GM12874 (cell line): ENCODE measurements at regions not wholly inside any gene's neighbourhood (a gene's known extent, or its start where the extent isn't known, plus 50 kb on each side); places are given as distances from the start of the nearest gene placed in this dataset.

ENCODE experiments used
- TF ChIP-seq, protein P1 (sequence below): IDR thresholded peaks from 2 replicates; pipeline ENCODE4 v1.5.1; 2011; ENCODE audit warnings: low read depth, mild to moderate bottlenecking, control low read depth, low read length, moderate library complexity; ENCODE audit not compliant: insufficient read depth

DNA sequence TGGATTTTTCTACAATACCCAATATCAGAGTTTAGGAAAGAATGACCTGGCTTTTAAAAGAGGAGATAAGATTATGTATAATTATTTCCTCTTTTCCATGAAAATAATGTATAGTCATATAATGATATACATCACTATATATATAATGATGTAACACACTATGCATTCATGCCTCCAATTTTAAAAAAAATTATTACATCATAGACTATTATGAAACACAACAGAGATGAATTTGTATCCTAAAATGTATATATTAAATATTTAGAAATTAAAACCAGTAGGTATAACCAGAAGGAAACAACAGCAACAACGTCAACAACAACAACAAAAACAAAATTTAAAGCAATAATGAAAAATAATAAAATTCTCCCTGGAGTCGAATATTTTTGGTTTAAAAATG, 1856.5 kb upstream of the CDH6 start:
- TF ChIP-seq, protein P1, sequence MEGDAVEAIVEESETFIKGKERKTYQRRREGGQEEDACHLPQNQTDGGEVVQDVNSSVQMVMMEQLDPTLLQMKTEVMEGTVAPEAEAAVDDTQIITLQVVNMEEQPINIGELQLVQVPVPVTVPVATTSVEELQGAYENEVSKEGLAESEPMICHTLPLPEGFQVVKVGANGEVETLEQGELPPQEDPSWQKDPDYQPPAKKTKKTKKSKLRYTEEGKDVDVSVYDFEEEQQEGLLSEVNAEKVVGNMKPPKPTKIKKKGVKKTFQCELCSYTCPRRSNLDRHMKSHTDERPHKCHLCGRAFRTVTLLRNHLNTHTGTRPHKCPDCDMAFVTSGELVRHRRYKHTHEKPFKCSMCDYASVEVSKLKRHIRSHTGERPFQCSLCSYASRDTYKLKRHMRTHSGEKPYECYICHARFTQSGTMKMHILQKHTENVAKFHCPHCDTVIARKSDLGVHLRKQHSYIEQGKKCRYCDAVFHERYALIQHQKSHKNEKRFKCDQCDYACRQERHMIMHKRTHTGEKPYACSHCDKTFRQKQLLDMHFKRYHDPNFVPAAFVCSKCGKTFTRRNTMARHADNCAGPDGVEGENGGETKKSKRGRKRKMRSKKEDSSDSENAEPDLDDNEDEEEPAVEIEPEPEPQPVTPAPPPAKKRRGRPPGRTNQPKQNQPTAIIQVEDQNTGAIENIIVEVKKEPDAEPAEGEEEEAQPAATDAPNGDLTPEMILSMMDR: no peak

DNA sequence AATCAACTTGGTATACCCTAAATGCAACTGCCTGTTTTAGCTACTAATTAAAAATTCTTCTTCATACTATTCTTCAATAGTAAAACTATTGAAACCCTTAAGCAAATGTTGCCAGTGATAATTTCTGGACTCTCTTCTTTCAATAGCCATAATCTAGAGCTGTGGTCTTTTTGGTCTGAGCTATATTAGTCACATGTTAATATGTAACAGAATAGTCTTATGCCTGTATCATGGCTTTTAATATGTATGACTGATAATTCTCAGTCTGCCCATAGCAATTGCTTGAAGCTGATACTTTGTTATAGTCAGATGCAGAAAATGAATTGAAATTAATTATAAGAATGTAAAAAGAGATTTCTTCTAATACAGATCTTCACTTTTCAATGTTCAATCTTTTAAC, 1871.9 kb upstream of the CDH6 start:
- TF ChIP-seq, protein P1: no peak

DNA sequence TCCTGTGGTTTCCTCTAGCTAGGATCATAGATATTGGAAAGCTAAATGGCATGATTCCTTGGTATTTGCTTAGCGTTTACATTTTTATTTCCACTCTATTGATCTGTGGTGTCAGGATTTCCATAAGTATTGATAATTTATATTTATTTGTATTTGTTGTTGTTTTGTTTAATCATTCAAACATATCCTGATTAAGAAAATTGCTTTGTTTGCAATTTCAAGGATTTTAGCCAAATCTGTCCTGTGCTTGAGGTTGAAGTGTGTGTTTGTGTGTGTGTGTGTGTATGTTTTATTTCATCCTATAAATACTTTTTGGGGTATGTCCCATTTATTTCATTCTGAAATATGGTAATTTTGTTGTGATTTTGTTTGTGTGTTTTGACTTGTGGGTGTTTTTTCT, 1884.1 kb upstream of the CDH6 start:
- TF ChIP-seq, protein P1: no peak

DNA sequence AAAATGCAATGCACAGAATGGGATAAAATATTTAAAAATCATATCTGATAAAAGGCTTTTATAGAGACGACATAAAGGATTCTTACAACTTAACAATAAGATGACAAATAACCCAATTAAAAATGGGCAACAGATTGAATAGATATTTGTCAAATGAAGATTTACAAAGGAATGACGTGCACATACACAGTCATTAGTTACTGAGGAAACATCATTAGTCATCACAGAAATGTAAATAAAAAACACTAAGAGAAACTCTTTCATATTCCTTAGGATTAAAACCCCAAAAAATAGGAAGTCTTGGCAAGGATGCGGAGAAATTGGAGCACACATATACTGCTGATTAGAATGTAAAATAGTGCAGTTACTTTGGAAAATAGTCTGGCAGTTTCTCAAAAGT, 1886.0 kb upstream of the CDH6 start:
- TF ChIP-seq, protein P1: no peak

DNA sequence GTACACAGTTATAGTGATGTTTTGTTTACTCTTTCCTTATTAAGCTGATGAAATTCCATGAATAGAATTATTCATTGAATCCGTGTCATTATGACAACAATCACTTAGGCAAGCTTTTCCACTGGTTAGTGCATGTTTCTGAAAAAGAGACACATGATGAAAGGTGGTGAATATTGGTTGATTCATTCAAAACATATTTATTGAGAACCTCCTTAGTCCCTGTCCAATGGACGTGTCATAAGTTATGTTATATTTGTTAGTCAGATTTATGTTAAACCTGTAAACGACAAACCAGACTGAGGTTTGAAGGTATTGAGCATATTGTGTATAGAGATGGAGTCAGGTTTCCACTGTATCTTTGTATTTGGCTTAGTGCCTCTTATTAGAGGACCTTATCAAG, 1888.9 kb upstream of the CDH6 start:
- TF ChIP-seq, protein P1: no peak

DNA sequence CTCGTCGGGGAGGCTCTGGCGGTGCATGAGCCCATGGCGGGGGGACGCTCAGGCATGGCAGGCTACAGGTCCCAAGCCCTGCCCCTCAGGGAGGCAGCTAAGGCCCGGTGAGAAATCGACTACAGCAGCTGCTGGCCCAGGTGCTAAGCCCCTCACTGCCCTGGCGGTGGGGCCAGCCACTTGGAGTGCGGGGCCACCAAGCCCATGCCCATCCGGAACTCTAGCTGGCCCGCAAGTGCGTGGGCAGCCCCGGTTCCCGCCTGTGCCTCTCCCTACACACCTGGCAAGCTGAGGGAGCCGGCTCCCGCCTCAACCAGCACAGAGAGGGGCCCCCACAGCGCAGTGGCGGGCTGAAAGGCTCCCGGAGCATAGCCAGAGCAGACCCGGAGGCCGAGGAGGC, 1896.9 kb upstream of the CDH6 start:
- TF ChIP-seq, protein P1: no peak

DNA sequence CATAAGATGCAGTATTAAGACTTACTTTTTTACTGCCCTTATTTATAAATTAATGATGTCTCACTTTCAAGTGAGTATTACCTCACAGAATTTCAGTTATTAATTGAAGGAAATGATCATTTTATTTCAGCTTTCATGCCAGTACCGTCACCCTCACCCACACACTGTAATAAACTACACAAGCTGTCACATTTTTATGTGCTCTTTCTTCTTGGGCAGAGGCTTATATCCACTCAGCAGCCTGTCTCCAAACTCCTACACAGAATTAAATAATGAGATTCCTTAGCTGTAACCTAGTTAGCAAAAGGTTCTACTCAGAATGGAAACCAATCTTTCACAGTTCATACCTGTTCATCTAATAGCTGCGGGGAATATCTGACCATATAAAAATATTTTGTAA, 1915.8 kb upstream of the CDH6 start:
- TF ChIP-seq, protein P1: no peak

DNA sequence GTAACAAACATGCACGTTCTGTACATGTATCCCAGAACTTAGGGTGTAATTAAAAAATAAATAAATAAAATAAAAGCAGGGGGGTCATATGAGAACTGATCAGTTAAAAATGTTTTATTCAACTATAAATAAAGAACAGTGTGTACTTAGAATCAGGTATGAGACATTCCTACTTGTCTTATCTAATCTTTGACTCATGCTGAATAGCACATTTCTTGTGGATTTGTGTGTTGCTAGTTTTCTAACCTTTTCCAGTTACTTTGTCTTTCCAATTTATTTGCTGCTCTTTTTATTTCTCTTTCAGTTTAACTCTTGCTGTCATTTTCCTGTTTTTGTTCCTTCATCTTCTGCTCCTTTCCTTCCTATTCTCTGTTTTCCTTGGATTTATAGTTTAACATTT, 1917.1 kb upstream of the CDH6 start:
- TF ChIP-seq, protein P1: no peak
